Activated CD4-positive, alpha-beta T cell treated with anti-CD3 and anti-CD28 coated beads, Interleukin-2, amount 10 ng/mL, durations not matched to agents 7 days and 5 days (primary cell): ENCODE measurements at regions not wholly inside any gene's neighbourhood (a gene's known extent, or its start where the extent isn't known, plus 50 kb on each side); places are given as distances from the start of the nearest gene placed in this dataset.

Experiments used
- CTCF ChIA-PET: fragments of 350-600 bp; sonication (Branson Sonifier 250); formaldehyde crosslinking; loops from one replicate; lab custom pipeline; 2021; ENCODE audit warnings: antibody characterized with exemption; lab: Charles Lee
- POLR2A ChIA-PET: fragments of 350-600 bp; sonication (Branson Sonifier 250); formaldehyde crosslinking; loops from one replicate; lab custom pipeline; 2021; ENCODE audit warnings: antibody characterized with exemption; lab: Charles Lee
- DNase-seq: peaks from one replicate; pipeline ENCODE4 v3.0.0-alpha.2; 2020
- H3K27ac Mint-ChIP-seq: one replicate; pipeline ENCODE4 v1.8.0; 2021; ENCODE audit warnings: mild to moderate bottlenecking, moderate library complexity, mixed read lengths
- H3K27me3 Mint-ChIP-seq: one replicate; pipeline ENCODE4 v1.8.0; 2021; ENCODE audit warnings: mixed read lengths
- H3K36me3 Mint-ChIP-seq: one replicate; pipeline ENCODE4 v1.8.0; 2021; ENCODE audit warnings: low read depth, mixed read lengths
- H3K4me1 Mint-ChIP-seq: one replicate; pipeline ENCODE4 v1.8.0; 2021; ENCODE audit warnings: mixed read lengths
- H3K4me3 Mint-ChIP-seq: one replicate; pipeline ENCODE4 v1.8.0; 2021; ENCODE audit warnings: mild to moderate bottlenecking, moderate library complexity, mixed read lengths
- H3K9me3 Mint-ChIP-seq: one replicate; pipeline ENCODE4 v1.8.0; 2021; ENCODE audit warnings: mixed read lengths

DNA sequence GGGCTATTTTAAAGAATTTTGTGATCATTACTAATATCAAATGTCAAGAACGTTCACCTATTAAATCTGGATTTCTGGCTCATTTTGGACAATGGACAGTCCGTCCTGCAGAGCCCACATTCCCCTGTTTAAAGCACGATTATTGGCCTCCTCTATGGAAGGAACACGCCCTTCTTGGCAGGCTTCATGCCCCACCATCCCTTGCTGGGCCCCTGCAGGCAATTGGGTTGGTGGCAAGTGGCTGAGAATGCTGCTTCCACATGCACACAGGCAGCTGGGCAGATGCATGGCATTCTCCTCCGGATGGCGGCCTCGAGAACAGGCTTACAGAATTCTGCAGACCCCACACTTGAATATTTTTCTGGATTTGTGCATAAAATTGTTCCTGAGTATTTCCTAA lies 305.8 kb upstream of the MKI67 start:
- no peak overlapping the region for H3K4me3 Mint-ChIP-seq
- POLR2A ChIA-PET: no interaction called here

DNA sequence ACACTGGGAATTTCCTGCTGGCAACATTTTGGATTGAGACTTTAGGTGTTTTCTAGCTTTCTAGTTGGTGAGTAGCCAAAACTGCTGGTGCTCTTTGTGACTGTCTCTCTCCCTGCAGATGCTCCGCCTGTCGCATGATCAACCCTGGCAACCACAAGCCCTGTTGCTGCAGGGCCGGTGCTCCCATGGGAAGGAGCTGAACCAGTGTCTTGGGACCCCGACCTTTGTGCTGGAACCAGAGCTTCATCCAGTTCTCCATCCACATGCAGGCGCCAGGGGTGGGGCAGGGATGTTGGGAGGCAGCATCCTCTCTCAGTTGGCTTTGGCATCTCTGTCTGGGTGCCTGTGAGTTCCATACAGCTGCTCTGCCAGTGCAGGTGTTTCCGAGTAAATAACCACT lies 306.2 kb upstream of the MKI67 start:
- Mint-ChIP-seq H3K36me3 (no peaks in the 10 kb centered on the region), H3K4me1 (no peaks in the 10 kb centered on the region), H3K27ac (no peak overlapping the region), H3K27me3 (no peaks in the 10 kb centered on the region), H3K9me3 (no peaks in the 10 kb centered on the region), H3K4me3 (no peak overlapping the region)
- POLR2A ChIA-PET: no interaction called here
- CTCF ChIA-PET: no interaction called here
- no peak for DNase-seq

More for the DNA sequence above, 305.8 kb upstream of the MKI67 start:
- no peak overlapping the region for H3K27ac Mint-ChIP-seq
- no peak for DNase-seq
- H3K4me1 Mint-ChIP-seq: no peaks in the 10 kb centered on the region
- no peaks in the 10 kb centered on the region for H3K27me3 Mint-ChIP-seq
- H3K9me3 Mint-ChIP-seq: no peaks in the 10 kb centered on the region
- CTCF ChIA-PET: no interaction called here
- no peaks in the 10 kb centered on the region for H3K36me3 Mint-ChIP-seq

- DNase-seq: no peak
- ChIA-PET POLR2A (no interaction called here), CTCF (no interaction called here)
- no peak overlapping the region for H3K4me3 Mint-ChIP-seq
- H3K36me3 Mint-ChIP-seq: no peaks in the 10 kb centered on the region
- no peak overlapping the region for H3K27ac Mint-ChIP-seq
- no peaks in the 10 kb centered on the region for H3K9me3 Mint-ChIP-seq
- H3K27me3 Mint-ChIP-seq: no peaks in the 10 kb centered on the region
- no peaks in the 10 kb centered on the region for H3K4me1 Mint-ChIP-seq
Observed at GRCh38 chr10:128435811-128436210, 309.6 kb upstream of the MKI67 start.

DNA sequence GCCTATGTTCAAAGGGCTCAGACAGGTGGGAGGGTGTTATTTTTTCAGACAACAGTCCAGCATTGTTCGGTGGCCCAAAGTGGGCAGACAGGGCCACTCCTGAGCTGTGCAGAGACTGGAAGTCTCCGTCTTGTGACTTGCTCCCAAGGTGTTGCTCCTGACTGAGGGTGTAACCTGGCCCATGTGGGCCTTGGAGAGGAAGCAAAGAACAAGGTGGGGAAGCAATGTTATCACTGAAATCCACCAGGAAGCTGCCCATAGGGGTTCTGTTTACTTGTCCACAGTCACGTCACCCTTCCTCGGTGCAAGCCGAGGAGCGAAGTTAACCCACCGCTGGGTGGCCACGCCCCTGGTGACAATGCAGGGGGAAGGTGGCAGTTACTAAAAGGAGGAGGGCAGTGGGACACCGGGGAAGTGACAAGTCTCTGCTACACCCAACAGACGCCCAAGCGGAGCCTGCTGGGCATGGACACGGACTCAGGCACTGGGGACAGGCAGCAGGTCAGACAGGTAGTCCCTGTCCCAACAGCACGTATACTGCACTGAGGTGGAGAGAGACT lies 311.6 kb upstream of the MKI67 start:
- ChIA-PET POLR2A (no interaction called here), CTCF (no interaction called here)
- H3K27ac Mint-ChIP-seq: no peak overlapping the region
- no peaks in the 10 kb centered on the region for H3K4me1 Mint-ChIP-seq
- no peak overlapping the region for H3K4me3 Mint-ChIP-seq
- no peaks in the 10 kb centered on the region for H3K27me3 Mint-ChIP-seq
- no peak for DNase-seq
- H3K9me3 Mint-ChIP-seq: no peaks in the 10 kb centered on the region
- H3K36me3 Mint-ChIP-seq: no peaks in the 10 kb centered on the region

DNA sequence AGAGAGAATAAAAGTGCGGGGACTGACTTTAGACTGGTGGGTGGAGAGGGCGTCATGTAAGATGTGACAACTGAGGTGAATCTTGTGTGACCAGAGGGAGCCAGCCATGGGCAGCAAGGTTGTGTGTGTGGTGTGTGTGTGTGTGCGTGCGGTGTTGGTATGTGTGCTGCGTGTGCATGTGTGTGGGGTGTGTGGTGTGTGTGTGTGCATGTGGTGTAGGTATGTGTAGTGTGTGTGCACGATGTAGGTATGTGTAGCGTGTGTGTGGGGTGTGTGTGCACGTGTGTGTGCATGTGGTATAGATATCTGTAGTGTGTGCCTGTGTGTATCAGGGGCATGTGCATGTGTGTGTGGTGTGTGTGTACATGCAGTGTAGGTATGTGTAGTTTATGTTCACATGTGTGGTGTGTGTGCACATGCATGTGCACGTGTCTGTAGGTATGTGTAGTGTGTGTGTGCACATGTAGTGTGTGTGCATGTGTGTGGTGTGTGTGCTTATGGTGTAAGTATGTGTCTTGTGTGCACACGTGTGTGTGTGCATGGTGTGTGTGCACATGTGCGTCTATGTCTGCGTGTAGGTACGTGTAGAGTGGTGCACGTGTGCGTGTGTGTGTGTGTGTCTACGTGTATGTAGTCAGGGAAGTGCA lies 312.3 kb upstream of the MKI67 start:
- Mint-ChIP-seq H3K4me1 (no peaks in the 10 kb centered on the region), H3K36me3 (no peaks in the 10 kb centered on the region), H3K9me3 (no peaks in the 10 kb centered on the region), H3K27ac (peak overlapping the region; percentile 6), H3K4me3 (no peak overlapping the region), H3K27me3 (no peaks in the 10 kb centered on the region)
- DNase-seq: no peak
- POLR2A ChIA-PET: no interaction called here
- CTCF ChIA-PET: no interaction called here

DNA sequence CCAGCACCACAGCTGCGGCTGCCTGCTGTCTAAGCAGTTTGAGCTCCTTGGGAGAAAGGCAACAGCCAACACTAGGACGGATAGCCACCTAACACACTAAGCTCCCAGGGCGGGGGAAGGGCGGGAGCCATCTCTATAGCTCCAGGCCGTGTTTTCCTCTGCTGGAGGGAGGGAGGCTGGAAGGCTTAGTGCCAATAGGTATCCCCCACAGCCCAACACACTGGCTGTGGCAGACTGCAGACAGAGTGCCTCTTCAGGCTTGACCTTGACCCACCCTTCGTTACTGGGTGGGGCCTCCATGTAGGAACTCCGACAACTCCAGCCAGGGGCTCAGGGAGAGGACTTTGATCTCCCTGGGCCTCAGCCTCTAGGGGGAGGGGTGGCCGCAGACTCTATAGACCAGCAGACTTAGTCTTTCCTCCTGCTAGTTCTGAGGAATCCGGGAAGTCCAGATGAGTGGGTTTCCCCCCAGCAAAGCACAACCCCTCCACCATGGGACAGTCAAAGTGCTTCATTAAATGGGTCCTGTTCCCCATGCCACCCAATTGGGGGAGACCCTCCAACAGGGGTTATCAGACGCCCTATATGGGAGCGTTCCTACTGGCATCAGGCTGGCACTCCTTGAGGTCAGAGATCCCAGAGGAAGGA lies 314.4 kb upstream of the MKI67 start:
- Mint-ChIP-seq H3K27ac (no peak overlapping the region), H3K36me3 (no peaks in the 10 kb centered on the region), H3K4me3 (no peak overlapping the region), H3K9me3 (no peaks in the 10 kb centered on the region), H3K27me3 (no peaks in the 10 kb centered on the region), H3K4me1 (no peaks in the 10 kb centered on the region)
- CTCF ChIA-PET: no interaction called here
- DNase-seq: no peak
- POLR2A ChIA-PET: no interaction called here

GRCh38 chr10:128443925-128444518 lies 317.8 kb upstream of the MKI67 start:
- no peak for DNase-seq
- Mint-ChIP-seq H3K4me1 (no peaks in the 10 kb centered on the region), H3K9me3 (no peaks in the 10 kb centered on the region), H3K27ac (no peak overlapping the region), H3K4me3 (no peak overlapping the region), H3K36me3 (no peaks in the 10 kb centered on the region), H3K27me3 (no peaks in the 10 kb centered on the region)
- ChIA-PET POLR2A (no interaction called here), CTCF (no interaction called here)

GRCh38 chr10:128448796-128449195 lies 322.6 kb upstream of the MKI67 start:
- ChIA-PET CTCF (no interaction called here), POLR2A (no interaction called here)
- Mint-ChIP-seq H3K4me3 (no peak overlapping the region), H3K4me1 (no peaks in the 10 kb centered on the region), H3K27me3 (no peaks in the 10 kb centered on the region), H3K27ac (no peak overlapping the region), H3K36me3 (no peaks in the 10 kb centered on the region), H3K9me3 (no peaks in the 10 kb centered on the region)
- no peak for DNase-seq

- no peak for DNase-seq
- Mint-ChIP-seq H3K27ac (no peak overlapping the region), H3K4me1 (no peaks in the 10 kb centered on the region), H3K9me3 (no peaks in the 10 kb centered on the region), H3K27me3 (no peaks in the 10 kb centered on the region), H3K36me3 (no peaks in the 10 kb centered on the region), H3K4me3 (no peak overlapping the region)
- CTCF ChIA-PET: no interaction called here
- POLR2A ChIA-PET: no interaction called here
Observed at GRCh38 chr10:128451879-128452278, 325.7 kb upstream of the MKI67 start.

GRCh38 chr10:128456271-128456670 lies 330.0 kb upstream of the MKI67 start:
- DNase-seq: no peak
- POLR2A ChIA-PET: no interaction called here
- CTCF ChIA-PET: no interaction called here
- Mint-ChIP-seq H3K36me3 (no peaks in the 10 kb centered on the region), H3K4me1 (no peaks in the 10 kb centered on the region), H3K27ac (no peak overlapping the region), H3K9me3 (no peaks in the 10 kb centered on the region), H3K4me3 (no peak overlapping the region), H3K27me3 (no peaks in the 10 kb centered on the region)

- no peaks in the 10 kb centered on the region for H3K4me1 Mint-ChIP-seq
- no peak overlapping the region for H3K4me3 Mint-ChIP-seq
- H3K36me3 Mint-ChIP-seq: no peaks in the 10 kb centered on the region
- H3K9me3 Mint-ChIP-seq: no peaks in the 10 kb centered on the region
- no peak for DNase-seq
- ChIA-PET CTCF (no interaction called here), POLR2A (no interaction called here)
- no peaks in the 10 kb centered on the region for H3K27me3 Mint-ChIP-seq
- no peak overlapping the region for H3K27ac Mint-ChIP-seq
Observed at GRCh38 chr10:128457136-128457535, 330.9 kb upstream of the MKI67 start.

GRCh38 chr10:128461991-128462390 lies 335.8 kb upstream of the MKI67 start:
- POLR2A ChIA-PET: no interaction called here
- Mint-ChIP-seq H3K27me3 (no peaks in the 10 kb centered on the region), H3K27ac (no peak overlapping the region), H3K4me3 (no peak overlapping the region), H3K4me1 (no peaks in the 10 kb centered on the region), H3K36me3 (no peaks in the 10 kb centered on the region), H3K9me3 (no peaks in the 10 kb centered on the region)
- CTCF ChIA-PET: no interaction called here
- DNase-seq: no peak

DNA sequence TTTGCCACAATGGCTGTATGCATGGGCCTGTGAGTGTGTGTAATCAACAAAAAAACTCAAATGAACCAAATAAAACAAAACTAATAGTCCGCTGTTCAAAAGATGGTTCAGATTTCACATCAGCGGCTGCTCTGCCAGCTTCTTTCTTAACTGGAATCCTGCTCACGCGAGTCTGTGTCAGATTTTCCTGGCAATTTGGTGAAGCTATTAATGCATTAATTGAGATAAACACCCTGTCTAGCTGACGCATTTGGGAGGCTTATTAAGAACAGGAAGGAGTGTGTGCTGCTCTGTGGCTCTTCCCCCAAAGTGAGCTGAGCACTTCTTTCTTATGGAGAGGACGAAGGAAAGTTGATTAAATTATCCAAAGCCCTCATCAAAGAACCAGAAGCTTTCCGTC lies 336.6 kb upstream of the MKI67 start:
- ChIA-PET CTCF (no interaction called here), POLR2A (no interaction called here)
- Mint-ChIP-seq H3K27me3 (no peaks in the 10 kb centered on the region), H3K9me3 (no peaks in the 10 kb centered on the region), H3K36me3 (no peaks in the 10 kb centered on the region), H3K4me3 (no peak overlapping the region), H3K4me1 (no peaks in the 10 kb centered on the region), H3K27ac (no peak overlapping the region)
- no peak for DNase-seq
